HG03025 (cell line): ENCODE measurements at regions not wholly inside any gene's neighbourhood (a gene's known extent, or its start where the extent isn't known, plus 50 kb on each side); places are given as distances from the start of the nearest gene placed in this dataset.
A peak's percentile ranks its signal among the peaks of the same experiment; 100 is the strongest.
"Not testable (repeated sequence)": the region's sequence is repeated elsewhere in the genome, so short reads cannot be mapped to it uniquely, and the experiment has no call there.

Source experiments
- ATAC-seq: cut with Tn5 transposase; IDR thresholded peaks from one replicate; pipeline ENCODE4 v1.9.1; 2021; ENCODE audit warnings: mild to moderate bottlenecking, moderate library complexity; ENCODE audit not compliant: unreplicated experiment, low FRiP score

- no peak for ATAC-seq
These were observed 254.8 kb upstream of the FAM241A start for GRCh38 chr4:111890412-111890811.

DNA sequence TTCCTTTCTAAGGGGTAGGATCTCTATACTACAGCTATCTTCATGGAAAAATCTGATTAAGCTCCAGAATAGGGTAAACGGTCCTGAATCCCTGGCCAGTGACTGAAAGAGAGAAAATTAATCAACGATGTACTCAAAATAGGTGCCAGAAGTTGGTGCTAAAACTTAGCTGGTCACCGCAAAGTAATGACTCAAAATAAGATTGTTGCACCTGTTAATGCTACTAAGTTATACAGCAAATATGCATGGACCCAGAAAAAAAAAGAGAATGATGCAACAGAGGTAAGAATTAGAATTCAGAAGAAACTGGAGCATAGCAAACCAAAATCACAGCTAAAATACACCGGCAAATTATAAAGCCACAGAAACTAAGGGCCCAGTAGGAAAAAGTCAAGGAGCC lies 239.7 kb upstream of the FAM241A start:
- peak; percentile 54 for ATAC-seq

DNA sequence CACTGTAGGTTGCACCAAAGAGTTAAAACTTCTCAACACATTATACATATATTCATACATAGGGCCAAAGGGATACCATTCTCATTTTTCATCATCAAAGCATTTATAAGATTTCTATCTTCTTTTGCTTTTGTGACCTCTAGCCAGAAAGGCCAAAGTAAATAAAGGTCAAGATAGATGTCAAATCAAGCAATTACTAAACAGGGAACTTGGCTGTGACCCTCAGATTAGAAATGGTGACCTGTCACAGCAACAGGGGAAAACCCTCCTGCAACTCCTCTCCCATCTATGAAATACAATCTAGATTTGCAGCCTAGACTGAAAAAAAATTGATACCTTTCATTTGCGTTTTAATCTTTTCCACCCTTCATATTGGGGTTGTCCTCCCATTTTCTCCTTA lies 225.6 kb upstream of the FAM241A start:
- no peak for ATAC-seq

GRCh38 chr4:111921714-111922113 lies 223.5 kb upstream of the FAM241A start:
- ATAC-seq, result no peak

DNA sequence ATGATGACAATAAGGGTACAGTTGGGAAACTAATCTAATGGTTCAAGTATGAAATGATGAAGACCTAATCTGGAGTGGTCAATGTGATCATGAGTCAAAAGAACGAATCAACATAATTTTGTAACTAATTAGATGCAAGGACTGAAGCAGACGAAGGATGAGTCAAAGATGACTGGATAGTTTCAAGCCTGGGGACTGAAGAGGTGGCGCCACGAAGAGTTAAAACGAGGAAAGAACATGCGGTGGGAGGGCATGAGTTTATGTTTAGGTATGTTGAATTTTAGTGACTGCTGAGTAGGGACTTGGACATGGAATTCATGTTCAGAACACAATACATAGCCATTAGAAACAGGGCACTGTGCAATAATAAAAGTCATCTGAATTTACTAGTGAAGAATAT lies 221.5 kb upstream of the FAM241A start:
- ATAC-seq, result no peak

GRCh38 chr4:111924696-111925095 lies 220.6 kb upstream of the FAM241A start:
- ATAC-seq, result no peak

- peak; percentile 100 for ATAC-seq
These were observed 214.6 kb upstream of the FAM241A start for GRCh38 chr4:111930659-111931058.

DNA sequence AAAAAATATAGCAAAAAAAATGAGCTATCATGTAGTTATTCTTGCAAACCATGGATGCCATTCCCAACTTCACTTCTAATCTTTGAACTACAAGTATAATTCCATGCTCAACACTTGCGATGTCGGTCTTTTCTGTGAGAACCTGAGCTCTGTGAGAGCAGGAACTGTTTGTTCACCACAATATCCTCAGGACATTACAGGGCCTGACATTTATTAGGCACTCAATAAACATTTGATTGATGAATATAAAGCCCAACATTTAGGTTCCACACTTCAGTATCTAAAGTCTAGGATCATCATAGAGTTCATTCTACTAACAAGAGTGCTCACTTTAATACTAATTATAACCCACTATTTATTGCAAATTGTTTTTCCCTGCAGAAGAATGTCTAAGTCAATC lies 211.6 kb upstream of the FAM241A start:
- ATAC-seq, result no peak

DNA sequence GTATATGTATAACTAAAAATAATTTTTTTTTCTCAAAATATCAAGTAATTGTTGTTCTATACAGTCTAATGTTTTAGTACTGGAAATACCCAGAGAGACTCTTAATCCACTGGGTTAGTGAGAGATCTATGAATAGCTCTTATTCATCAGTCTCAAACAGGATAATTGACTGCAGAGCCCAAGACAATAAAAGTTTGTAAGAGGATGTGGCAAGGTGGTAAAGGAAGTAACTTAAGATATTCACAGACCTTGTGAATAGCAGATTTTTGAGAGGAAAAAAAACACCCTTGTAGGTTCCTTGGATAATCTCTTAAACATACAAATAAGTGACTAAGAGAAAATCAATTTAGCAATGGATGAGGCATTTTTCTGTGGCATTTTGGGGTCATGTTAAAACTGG lies 210.9 kb upstream of the FAM241A start:
- ATAC-seq, result no peak

DNA sequence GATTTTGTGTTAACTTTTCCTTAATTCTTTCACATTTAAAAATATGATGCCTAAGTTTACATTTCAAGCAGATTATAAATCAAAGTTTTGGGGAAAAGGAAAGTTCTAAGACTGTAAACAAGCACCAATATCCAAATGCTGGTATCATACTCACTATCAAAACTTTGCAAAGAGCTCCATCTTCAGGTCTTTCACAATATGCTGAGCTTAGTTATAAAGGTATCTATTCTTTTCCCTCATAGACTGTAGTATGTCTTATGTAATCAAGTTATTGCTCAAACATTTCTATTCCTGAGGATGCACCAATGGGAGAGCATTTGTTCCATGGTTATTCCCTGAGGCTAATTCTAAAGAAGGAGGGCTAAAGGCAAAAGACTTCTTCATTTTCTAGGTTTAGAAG lies 207.9 kb upstream of the FAM241A start:
- peak; percentile 86 for ATAC-seq

GRCh38 chr4:111941957-111942356 lies 203.3 kb upstream of the FAM241A start:
- no peak for ATAC-seq

DNA sequence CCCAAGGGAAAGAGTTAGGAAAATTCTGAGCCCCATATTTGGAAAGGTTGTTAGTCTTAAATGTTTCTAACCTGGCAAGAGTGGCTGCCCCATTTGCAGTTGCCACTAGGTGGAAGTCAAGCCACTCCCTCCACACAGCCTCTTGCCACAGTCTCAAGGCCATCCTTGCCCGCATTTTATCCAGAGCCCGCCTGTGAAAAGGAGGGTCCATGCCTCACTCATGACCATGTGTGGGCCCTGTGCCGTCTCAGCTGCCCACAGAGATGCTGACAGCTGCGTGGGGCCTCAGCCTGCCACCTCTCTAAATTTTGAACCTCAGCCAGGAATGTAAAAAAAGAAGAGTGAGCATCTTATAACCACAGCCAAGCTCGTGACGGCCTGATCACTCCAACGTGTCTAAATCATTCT lies 201.5 kb upstream of the FAM241A start:
- ATAC-seq, result peak; percentile 76

DNA sequence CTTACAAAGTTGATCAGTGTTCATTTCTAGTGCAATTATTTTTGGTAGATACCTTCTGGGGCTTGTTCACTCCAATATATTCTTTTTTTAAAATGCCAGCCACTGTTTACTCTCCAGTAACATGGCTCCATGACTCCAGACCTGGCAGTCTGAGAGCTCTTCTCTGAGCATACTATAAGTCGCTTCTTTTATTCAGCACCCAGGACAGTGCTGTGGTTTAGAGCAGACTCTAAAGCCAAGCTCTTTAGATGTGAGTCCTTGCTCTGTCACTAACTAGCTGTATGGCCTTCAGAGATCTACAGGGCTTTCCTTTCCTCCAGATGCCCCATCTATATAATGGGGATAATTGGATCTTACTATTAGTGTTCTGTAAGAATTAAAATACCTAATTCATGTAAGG lies 200.2 kb upstream of the FAM241A start:
- no peak for ATAC-seq

GRCh38 chr4:111946800-111947199 lies 198.5 kb upstream of the FAM241A start:
- ATAC-seq, result no peak

DNA sequence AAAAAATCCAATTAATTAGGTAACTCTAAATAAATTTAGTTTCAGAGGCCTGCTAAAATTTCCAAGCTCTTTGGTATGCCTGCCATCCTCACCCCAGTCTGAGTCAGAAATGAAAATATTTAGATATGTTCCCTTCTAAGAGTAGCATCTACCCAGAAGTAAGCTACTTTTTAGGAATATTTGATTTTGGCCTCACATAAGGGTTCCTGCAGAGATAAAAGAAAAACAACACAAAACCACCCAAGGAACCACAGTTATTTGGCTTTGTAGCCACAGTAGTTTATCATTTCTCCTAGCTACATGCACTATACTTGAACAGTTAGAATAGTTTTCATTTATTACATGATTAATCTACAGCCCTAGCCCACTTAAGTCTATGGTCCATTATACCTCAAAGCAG lies 192.6 kb upstream of the FAM241A start:
- no peak for ATAC-seq

GRCh38 chr4:111954550-111954949 lies 190.7 kb upstream of the FAM241A start:
- no peak for ATAC-seq

DNA sequence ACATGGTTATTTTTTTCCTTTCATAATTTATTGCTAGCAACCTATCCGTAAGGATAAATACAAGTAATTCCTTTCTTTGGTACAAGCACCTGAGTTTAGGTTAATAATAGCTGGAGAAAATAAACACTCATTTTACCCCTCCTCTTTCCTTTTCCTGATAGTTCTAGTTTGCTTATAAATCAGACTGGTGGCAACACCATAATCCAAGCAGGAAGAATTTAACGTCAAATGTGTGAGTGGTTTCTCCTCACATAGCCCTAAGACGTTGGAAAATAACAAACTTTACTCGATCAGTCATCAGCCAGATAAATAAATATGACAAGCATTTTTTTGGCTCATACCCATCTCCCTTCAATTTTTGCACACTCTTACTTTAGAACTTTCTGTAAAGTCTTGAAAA lies 190.3 kb upstream of the FAM241A start:
- no peak for ATAC-seq

- no peak for ATAC-seq
These were observed 188.1 kb upstream of the FAM241A start for GRCh38 chr4:111957116-111957515.

- ATAC-seq, result no peak
These were observed 187.3 kb upstream of the FAM241A start for GRCh38 chr4:111957997-111958396.

DNA sequence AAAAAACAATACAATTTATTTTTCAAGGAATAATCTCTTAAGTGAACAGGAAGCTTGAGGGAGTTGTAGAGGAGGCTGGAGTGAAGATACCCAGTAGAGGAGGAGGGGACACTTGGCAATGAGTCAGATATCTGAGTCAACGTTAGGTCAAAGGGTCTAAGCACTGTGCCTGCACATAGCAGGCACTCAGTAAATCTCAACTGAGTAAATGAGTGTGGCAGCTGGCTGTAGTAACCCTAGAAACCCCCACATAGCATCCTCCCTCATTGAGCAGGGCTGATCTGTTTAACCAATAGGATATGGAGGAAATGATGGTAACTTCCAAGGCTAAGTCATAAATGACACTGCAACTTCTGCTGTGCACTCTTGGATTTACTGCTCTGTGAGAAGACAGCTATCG lies 186.0 kb upstream of the FAM241A start:
- no peak for ATAC-seq

GRCh38 chr4:111960241-111960667 lies 185.0 kb upstream of the FAM241A start:
- peak; percentile 79 for ATAC-seq

- not testable (repeated sequence) for ATAC-seq
These were observed 184.2 kb upstream of the FAM241A start for GRCh38 chr4:111961026-111961425.

DNA sequence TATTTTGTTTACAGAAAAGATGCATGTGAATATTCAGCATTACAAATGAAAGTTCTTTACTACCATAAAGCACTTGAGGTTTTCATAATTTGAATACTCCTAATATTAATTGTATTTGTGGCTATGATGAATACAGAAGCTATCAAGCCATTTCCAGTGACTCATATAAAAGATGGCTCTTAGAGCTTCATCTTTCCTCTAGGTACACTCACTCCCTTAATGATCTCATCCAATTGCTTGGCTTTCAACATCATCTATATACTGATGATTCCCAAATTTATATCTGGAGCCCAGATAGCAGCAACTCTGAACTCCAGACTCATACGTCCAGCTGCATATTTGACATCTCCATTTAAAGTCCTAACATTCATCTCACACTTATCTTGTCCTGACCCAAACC lies 183.4 kb upstream of the FAM241A start:
- no peak for ATAC-seq
